Esophagus squamous epithelium (tissue), 4 donors: ENCODE measurements at regions not wholly inside any gene's neighbourhood (a gene's known extent, or its start where the extent isn't known, plus 50 kb on each side); places are given as distances from the start of the nearest gene placed in this dataset.

ENCODE experiments used
- CTCF ChIP-seq, 6 experiments: fragments of 450-650 bp in 4 of 6; fragments of 200-600 bp in 2 of 6; sonication (generic) in 2 of 6; IDR thresholded peaks; one replicate each; pipeline ENCODE4 v1.5.1; 2016 to 2019; ENCODE audit warnings: antibody characterized with exemption in 6 of 6, mild to moderate bottlenecking in 4 of 6, moderate library complexity in 4 of 6
- POLR2A ChIP-seq, 4 donors: fragments of 450-650 bp; IDR thresholded peaks; one replicate each; pipeline ENCODE4 v1.6.1; 2017; ENCODE audit warnings: antibody characterized with exemption in 4 of 4, mild to moderate bottlenecking in 4 of 4, moderate library complexity in 3 of 4

- TF ChIP-seq CTCF (IDR thresholded peaks at IDR 0.05) (no peak), POLR2A (IDR thresholded peaks at IDR 0.05) (no peak)
These were observed 136.7 kb downstream of the SMIM20 start for GRCh38 chr4:26050671-26051070.
